Panc1 (cell line): ENCODE measurements at regions not wholly inside any gene's neighbourhood (a gene's known extent, or its start where the extent isn't known, plus 50 kb on each side); places are given as distances from the start of the nearest gene placed in this dataset.

Experiments used
- ATAC-seq: fragments of 200-7000 bp; cut with Tn5 transposase; 2 replicates; pipeline ENCODE4 v1.9.1; 2020; ENCODE audit warnings: mild to moderate bottlenecking, moderate library complexity
- BruUV-seq: library from RNA; stranded (reverse); fragments of 400-500 nt; replicated peaks from 2 replicates; lab custom pipeline; 2021; lab: Mats Ljungman, UMichigan
- CTCF ChIA-PET: fragments of 300-600 bp; sonication (Branson Sonifier 250); formaldehyde crosslinking; loops from one replicate; lab custom pipeline; 2022; ENCODE audit warnings: antibody characterized with exemption; lab: Charles Lee
- POLR2A ChIA-PET: fragments of 300-600 bp; sonication (Branson Sonifier 250); formaldehyde crosslinking; loops from one replicate; lab custom pipeline; 2022; ENCODE audit warnings: antibody characterized with exemption; lab: Charles Lee
- DNase-seq: peaks from one replicate; pipeline ENCODE4 v3.0.0-alpha.2; 2010; ENCODE audit warnings: low read depth, low spot score
- H3K27ac ChIP-seq: 2 replicates; pipeline ENCODE4 v1.5.1; 2011; ENCODE audit warnings: mild to moderate bottlenecking, low read length, inconsistent platforms
- H3K27me3 ChIP-seq: fragments of 200-500 bp; sonication (Bioruptor generic); 2 replicates; pipeline ENCODE4 v1.6.0; 2014; ENCODE audit warnings: low read length, inconsistent platforms; ENCODE audit not compliant: control insufficient read depth, insufficient read depth
- H3K36me3 ChIP-seq: fragments of 200-500 bp; sonication (Bioruptor generic); 2 replicates; pipeline ENCODE4 v1.5.1; 2014; ENCODE audit warnings: inconsistent platforms, mild to moderate bottlenecking, low read length, moderate library complexity; ENCODE audit not compliant: control insufficient read depth, insufficient read depth
- H3K4me1 ChIP-seq: 2 replicates; pipeline ENCODE4 v1.5.1; 2011; ENCODE audit warnings: inconsistent platforms, mild to moderate bottlenecking, low read length, moderate library complexity; ENCODE audit not compliant: control insufficient read depth, insufficient read depth
- H3K4me3 ChIP-seq, 2 experiments: 2 replicates each; pipeline ENCODE4 v1.5.1; 2011 to 2012; ENCODE audit warnings: low read depth in 2 of 2, low read length in 2 of 2, mild to moderate bottlenecking in 2 of 2, inconsistent platforms in 1 of 2, moderate library complexity in 1 of 2
- H3K9me3 ChIP-seq: fragments of 200-500 bp; sonication (Bioruptor generic); 2 replicates; pipeline ENCODE4 v1.5.1; 2014; ENCODE audit warnings: low read depth, mild to moderate bottlenecking, inconsistent platforms, low read length, moderate library complexity; ENCODE audit not compliant: control insufficient read depth, insufficient read depth
- CTCF ChIP-seq: fragments of 450-650 bp; IDR thresholded peaks from 2 replicates; pipeline ENCODE4 v1.5.1; 2017; ENCODE audit warnings: mild to moderate bottlenecking
- POLR2AphosphoS5 ChIP-seq: IDR thresholded peaks from 2 replicates; pipeline ENCODE4 v1.6.1; 2012; ENCODE audit warnings: mild to moderate bottlenecking, low read depth, low read length, moderate library complexity
- SIN3A ChIP-seq: IDR thresholded peaks from 2 replicates; pipeline ENCODE4 v1.6.1; 2012; ENCODE audit warnings: low read depth, mild to moderate bottlenecking, low read length, moderate library complexity, borderline replicate concordance; ENCODE audit not compliant: insufficient read depth
- TCF7L2 ChIP-seq: IDR thresholded peaks from 2 replicates; pipeline ENCODE4 v1.6.1; 2011; ENCODE audit warnings: mild to moderate bottlenecking, low read depth, low read length, inconsistent platforms
- in situ Hi-C: cut with HindIII; loops from 2 replicates; pipeline ENCODE4 v1.10.0; 2016; ENCODE audit warnings: low sequenced_read_pairs, low pct_unique_long_range_greater_than_20kb
- intact Hi-C: fragments of 100-400 bp; cut with micrococcal nuclease; formaldehyde crosslinking; loops from one replicate; pipeline ENCODE4 v1.10.0; 2022; ENCODE audit not compliant: unreplicated experiment
- TF ChIP-seq, protein P1 (sequence below), 2 experiments: IDR thresholded peaks; 2 replicates each; pipeline ENCODE4 v1.6.1; 2011 to 2012; ENCODE audit warnings: low read depth in 2 of 2, control low read depth in 1 of 2, low read length in 1 of 2, mild to moderate bottlenecking in 1 of 2, moderate library complexity in 1 of 2; ENCODE audit not compliant: insufficient read depth in 1 of 2

- DNase-seq (no peak), ATAC-seq (no peak)
- Histone ChIP-seq H3K36me3 (no peaks in the 10 kb centered on the region), H3K4me3 (no peak overlapping the region), H3K27ac (no peak overlapping the region), H3K9me3 (no peaks in the 10 kb centered on the region), H3K4me1 (no peaks in the 10 kb centered on the region), H3K27me3 (no peaks in the 10 kb centered on the region)
- BruUV-seq = no TSS peak
- ChIA-PET CTCF (no interaction called here), POLR2A (no interaction called here)
- in situ Hi-C loops = no loop called here
- intact Hi-C loops = no loop called here
- TF ChIP-seq CTCF (no peak), TCF7L2 (no peak), POLR2AphosphoS5 (no peak), SIN3A (no peak)
- TF ChIP-seq, protein P1, sequence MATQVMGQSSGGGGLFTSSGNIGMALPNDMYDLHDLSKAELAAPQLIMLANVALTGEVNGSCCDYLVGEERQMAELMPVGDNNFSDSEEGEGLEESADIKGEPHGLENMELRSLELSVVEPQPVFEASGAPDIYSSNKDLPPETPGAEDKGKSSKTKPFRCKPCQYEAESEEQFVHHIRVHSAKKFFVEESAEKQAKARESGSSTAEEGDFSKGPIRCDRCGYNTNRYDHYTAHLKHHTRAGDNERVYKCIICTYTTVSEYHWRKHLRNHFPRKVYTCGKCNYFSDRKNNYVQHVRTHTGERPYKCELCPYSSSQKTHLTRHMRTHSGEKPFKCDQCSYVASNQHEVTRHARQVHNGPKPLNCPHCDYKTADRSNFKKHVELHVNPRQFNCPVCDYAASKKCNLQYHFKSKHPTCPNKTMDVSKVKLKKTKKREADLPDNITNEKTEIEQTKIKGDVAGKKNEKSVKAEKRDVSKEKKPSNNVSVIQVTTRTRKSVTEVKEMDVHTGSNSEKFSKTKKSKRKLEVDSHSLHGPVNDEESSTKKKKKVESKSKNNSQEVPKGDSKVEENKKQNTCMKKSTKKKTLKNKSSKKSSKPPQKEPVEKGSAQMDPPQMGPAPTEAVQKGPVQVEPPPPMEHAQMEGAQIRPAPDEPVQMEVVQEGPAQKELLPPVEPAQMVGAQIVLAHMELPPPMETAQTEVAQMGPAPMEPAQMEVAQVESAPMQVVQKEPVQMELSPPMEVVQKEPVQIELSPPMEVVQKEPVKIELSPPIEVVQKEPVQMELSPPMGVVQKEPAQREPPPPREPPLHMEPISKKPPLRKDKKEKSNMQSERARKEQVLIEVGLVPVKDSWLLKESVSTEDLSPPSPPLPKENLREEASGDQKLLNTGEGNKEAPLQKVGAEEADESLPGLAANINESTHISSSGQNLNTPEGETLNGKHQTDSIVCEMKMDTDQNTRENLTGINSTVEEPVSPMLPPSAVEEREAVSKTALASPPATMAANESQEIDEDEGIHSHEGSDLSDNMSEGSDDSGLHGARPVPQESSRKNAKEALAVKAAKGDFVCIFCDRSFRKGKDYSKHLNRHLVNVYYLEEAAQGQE (IDR thresholded peaks at IDR 0.05; ENCODE audit: insufficient read depth in 1 of 2, low read depth in 2 of 2, low read length in 1 of 2) = no peak
Observed at GRCh38 chr11:97247601-97248000, 857.8 kb downstream of the JRKL start.

DNA sequence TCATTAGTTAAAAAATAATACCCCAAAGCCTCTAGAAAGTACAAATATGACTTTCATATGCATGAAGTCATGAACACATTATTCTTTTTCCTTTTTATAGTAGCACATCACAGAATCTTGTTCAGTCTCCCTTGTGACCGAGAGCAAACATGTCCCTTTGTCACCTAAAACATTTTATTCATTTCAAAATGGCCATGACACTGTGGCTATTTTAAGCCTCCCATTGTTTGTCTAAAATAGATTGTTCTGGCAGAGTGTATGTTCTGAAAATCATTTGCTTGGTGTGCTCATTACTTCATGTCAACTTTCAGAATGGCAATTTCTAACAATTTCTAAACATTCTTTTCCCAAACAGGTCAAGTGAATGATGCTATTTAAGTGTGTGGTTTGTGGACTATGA is 865.0 kb downstream of the JRKL start:
- ATAC-seq (no peak), DNase-seq (no peak)
- in situ Hi-C loops (no loop called here), intact Hi-C loops (no loop called here)
- TF ChIP-seq, protein P1 (IDR thresholded peaks at IDR 0.05; ENCODE audit: insufficient read depth in 1 of 2, low read depth in 2 of 2, low read length in 1 of 2) = no peak
- TF ChIP-seq SIN3A (no peak), POLR2AphosphoS5 (no peak), CTCF (no peak), TCF7L2 (no peak)
- Histone ChIP-seq H3K4me3 (no peak overlapping the region), H3K27me3 (no peaks in the 10 kb centered on the region), H3K36me3 (no peaks in the 10 kb centered on the region), H3K4me1 (no peaks in the 10 kb centered on the region), H3K9me3 (no peaks in the 10 kb centered on the region), H3K27ac (no peak overlapping the region)
- ChIA-PET POLR2A (no interaction called here), CTCF (no interaction called here)
- BruUV-seq = no TSS peak
